ENCODE measurements at regions not wholly inside any gene's neighbourhood (a gene's known extent, or its start where the extent isn't known, plus 50 kb on each side); places are given as distances from the start of the nearest gene placed in this dataset.

GRCh38 chr11:45399166-45399565, 113.0 kb upstream of the SYT13 start:
- no peak for TF ChIP-seq TEAD1 (CRISPR knock-in tag; IDR thresholded peaks at IDR 0.05)
- no peak for TF ChIP-seq CTCF (IDR thresholded peaks at IDR 0.05)
